Inflammatory macrophage treated with lipopolysaccharide for 4 hours (primary cell): ENCODE measurements at regions not wholly inside any gene's neighbourhood (a gene's known extent, or its start where the extent isn't known, plus 50 kb on each side); places are given as distances from the start of the nearest gene placed in this dataset.

ENCODE experiments used
- DNase-seq: peaks from one replicate; pipeline ENCODE4 v3.0.0-alpha.2; 2020

GRCh38 chr7:46391231-46392201, 470.4 kb upstream of the IGFBP3 start:
- no peak for DNase-seq

DNA sequence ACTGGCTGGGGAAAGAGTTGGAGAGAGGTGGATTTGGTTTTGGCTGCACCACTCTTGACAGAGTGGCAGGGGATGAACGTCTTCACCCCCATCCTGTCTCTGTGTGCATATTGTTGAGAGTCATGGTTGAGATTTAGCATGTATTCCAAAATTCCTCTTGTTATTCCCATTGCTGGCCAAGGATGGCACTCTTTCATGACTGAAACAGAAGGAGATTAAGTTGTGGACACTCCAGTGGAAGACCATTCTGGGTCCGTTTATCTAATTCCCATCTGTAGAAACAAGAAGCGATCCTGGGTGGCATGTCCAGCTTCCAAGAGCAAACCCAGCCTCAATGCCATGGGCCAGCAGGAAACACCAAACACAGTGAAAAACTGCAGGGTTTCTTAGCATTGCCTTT, 469.0 kb upstream of the IGFBP3 start:
- DNase-seq = no peak

GRCh38 chr7:46389146-46389545, 468.1 kb upstream of the IGFBP3 start:
- no peak for DNase-seq

- no peak for DNase-seq
Observed at GRCh38 chr7:46387646-46388045, 466.6 kb upstream of the IGFBP3 start.

DNA sequence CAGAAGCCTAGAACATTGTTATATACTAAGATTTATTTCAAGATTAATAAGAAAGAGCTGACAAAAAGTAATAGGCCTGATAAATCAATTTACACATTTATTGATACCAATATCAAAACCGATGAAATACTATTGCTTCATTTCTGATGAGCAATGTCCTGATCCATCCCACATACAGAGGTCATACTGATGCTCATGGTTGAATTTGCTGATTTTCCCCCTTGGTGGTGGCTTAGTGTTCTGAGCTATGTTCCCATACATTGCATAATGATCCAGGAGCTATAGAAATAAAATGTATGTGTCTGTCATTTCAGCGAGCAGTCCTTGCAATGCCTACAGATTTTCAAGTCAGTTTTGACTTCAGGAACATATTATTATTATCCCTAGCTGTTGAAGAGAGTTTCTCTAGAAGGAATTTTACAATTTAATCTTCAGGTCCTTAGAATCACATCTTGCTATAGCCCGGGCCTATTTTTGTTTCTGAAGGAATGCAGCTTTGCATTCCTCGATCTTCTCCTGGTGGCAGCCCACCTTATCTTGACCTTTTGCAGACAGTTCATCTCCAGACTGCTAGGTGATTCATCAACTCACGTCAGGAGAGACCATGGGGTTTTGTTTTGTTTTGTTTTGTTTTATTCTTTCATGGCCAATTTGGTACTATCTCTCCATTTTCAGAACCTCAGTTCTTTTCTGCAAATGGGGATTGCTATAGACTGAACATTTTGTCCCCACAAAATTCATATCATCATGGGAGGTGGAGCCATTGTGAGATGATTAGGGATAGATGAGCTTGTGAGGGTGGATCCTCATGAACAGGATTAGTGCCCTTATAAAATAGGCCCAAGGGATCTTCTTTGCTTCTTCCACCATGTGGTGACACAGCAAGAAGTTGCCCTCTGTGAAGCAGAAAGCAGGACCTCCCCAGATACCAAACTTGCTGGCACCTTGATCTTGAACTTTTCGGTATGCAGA, 465.6 kb upstream of the IGFBP3 start:
- no peak for DNase-seq

DNA sequence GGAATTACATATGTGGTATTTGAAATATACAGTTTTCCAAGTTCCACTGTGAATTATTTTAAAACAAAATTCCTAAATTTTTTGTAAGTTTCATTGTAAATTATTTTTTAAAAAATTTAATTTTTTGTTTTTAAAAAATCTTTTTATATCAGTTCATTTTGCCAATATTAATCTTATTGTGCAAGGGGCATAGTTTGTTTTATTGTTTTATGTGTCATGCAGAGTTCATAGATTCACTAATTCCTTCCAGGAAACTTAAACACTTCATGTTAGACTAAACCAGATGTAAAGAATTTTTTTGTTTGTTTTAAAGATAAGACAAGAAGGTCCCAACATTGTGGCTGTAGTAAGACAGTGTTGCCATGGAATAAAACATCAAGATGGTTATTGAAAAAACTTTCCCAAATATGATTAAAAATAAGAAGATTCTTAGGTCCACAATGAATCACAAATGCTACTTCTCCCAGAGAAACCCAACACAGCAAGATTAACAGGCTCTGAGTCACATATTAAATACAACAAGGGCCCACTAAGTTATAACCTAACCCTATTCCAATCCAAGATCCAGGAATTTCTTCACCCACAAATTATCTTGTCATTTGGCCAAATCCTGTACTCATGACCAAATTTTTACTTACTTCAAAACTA, 464.7 kb upstream of the IGFBP3 start:
- no peak for DNase-seq

DNA sequence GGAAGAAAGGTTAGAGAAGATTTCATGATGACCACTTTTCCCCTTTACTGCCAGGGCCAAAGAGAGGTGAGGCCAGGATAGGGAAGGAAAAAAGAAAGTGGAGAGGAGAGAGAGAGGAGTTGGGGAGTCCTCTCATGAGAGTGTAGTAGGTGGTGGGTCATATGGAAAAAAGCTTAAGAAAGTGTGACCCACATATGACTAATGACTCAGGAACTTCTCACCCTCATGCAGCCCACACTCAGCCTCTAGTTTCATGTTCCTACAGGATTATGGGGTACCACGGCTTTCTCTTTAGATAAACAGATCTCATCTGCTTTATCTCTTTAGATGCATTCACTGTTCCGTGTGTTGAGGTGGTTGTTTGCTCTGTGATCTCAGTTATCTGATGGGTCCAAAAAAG, 462.5 kb upstream of the IGFBP3 start:
- DNase-seq = no peak

DNA sequence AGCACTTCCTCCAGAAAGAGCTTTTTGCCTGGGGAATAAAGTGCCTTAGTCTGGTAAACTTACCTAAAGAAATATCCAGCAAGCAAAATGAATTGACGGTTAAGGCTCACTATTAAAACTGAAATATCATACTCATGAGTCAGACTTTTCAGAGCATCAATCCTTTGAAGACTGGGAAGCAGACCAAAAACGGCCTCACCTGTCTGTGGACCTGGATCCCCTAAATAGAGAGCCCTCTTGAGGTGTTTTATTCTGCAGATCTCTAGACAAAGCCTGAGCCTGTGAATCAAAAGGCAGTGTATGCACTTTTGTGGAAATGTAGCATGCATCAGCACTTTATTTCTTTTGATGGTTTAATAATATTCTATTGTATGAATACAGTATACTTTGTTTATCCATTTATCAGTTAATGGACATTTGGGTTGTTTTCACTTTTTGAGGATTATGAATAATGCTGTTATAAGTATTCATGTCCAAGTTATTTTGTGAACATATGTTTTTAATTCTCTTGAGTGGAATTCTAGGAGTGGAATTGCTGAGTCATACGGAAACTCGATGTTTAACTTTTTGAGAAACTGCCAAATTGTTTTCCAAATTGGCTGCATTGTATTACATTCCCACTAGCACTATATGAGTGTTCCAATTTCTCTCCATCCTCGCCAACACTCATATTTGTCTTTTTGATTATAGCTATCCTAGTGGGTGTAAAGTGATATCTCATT, 449.0 kb upstream of the IGFBP3 start:
- no peak for DNase-seq

- DNase-seq = no peak
Observed at GRCh38 chr7:46368871-46369270, 447.8 kb upstream of the IGFBP3 start.

- DNase-seq = no peak
Observed at GRCh38 chr7:46366526-46366925, 445.5 kb upstream of the IGFBP3 start.

GRCh38 chr7:46363688-46364087, 442.6 kb upstream of the IGFBP3 start:
- DNase-seq = no peak

GRCh38 chr7:46360811-46361210, 439.7 kb upstream of the IGFBP3 start:
- no peak for DNase-seq

- no peak for DNase-seq
Observed at GRCh38 chr7:46360296-46360695, 439.2 kb upstream of the IGFBP3 start.

GRCh38 chr7:46357851-46358250, 436.8 kb upstream of the IGFBP3 start:
- DNase-seq = no peak

- DNase-seq = no peak
Observed at GRCh38 chr7:46357290-46357689, 436.2 kb upstream of the IGFBP3 start.

DNA sequence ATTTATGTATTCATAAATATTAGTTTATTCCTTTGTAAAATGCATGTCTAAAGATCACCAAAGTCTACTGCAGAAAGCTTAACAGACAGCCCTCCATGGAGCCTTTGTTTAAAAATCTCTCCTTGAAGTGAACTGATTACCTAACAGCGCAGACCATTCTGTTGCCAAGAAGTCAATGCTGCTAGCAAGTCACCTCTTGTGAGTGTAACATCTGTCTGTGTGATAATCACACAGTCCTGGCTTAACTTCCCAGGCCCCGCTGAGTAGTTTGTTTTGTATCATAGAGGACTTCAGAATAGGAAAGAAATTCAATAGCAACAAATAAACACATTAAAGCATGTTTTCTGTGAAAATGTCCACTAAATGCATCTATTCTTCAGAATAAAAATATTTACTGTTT, 435.3 kb upstream of the IGFBP3 start:
- no peak for DNase-seq

GRCh38 chr7:46355331-46355730, 434.3 kb upstream of the IGFBP3 start:
- DNase-seq = no peak

- DNase-seq = no peak
Observed at GRCh38 chr7:46352004-46352954, 431.2 kb upstream of the IGFBP3 start.

- no peak for DNase-seq
Observed at GRCh38 chr7:46349490-46349889, 428.4 kb upstream of the IGFBP3 start.

DNA sequence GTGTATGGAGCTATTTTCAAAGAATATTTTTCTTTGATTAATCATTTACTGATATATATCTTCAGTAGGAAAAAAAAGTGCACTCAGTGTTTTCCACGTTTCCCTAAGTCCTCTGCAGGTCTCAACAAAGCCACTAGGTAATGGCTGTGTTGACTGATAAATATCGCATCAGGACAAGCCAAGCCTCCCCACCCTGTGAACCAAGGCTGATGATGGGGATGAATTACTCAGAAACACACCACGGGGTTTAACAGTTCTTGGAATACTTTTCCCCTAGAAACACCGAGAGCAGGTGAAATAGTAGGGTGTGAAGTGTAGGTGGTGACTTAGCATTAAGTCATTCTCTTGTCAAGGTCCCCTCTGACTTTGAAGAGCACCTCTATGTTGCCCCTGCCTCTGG, 423.5 kb upstream of the IGFBP3 start:
- no peak for DNase-seq

- DNase-seq = no peak
Observed at GRCh38 chr7:46343802-46344201, 422.7 kb upstream of the IGFBP3 start.
